NCI-H1694 treated with DMSO at 0.1 percent for 48 hours (cell line): ENCODE measurements at regions not wholly inside any gene's neighbourhood (a gene's known extent, or its start where the extent isn't known, plus 50 kb on each side); places are given as distances from the start of the nearest gene placed in this dataset.
"Not testable (repeated sequence)": the region's sequence is repeated elsewhere in the genome, so short reads cannot be mapped to it uniquely, and the experiment has no call there.

Experiments
- DNase-seq: peaks from one replicate; lab custom pipeline; 2025; lab: John Stamatoyannopoulos, UW

- DNase-seq = no peak
These were observed 498.4 kb downstream of the STK39 start for GRCh38 chr2:167749016-167749415.

- no peak for DNase-seq
These were observed 498.9 kb downstream of the STK39 start for GRCh38 chr2:167748536-167748935.

- DNase-seq = no peak
These were observed 501.7 kb downstream of the STK39 start for GRCh38 chr2:167745667-167746066.

- not testable (repeated sequence) for DNase-seq
These were observed 507.5 kb downstream of the STK39 start for GRCh38 chr2:167739921-167740320.

- no peak for DNase-seq
These were observed 513.6 kb downstream of the STK39 start for GRCh38 chr2:167733747-167734146.

- DNase-seq = no peak
These were observed 515.1 kb downstream of the STK39 start for GRCh38 chr2:167732326-167732725.

- no peak for DNase-seq
These were observed 517.5 kb downstream of the STK39 start for GRCh38 chr2:167729911-167730310.

GRCh38 chr2:167726788-167727187 is 520.6 kb downstream of the STK39 start:
- DNase-seq = no peak

GRCh38 chr2:167721593-167721992 is 525.8 kb downstream of the STK39 start:
- no peak for DNase-seq

GRCh38 chr2:167719410-167719809 is 528.0 kb downstream of the STK39 start:
- no peak for DNase-seq

- no peak for DNase-seq
These were observed 528.8 kb downstream of the STK39 start for GRCh38 chr2:167718560-167718959.

- DNase-seq = no peak
These were observed 531.5 kb downstream of the STK39 start for GRCh38 chr2:167715932-167716331.

GRCh38 chr2:167715498-167715897 is 531.9 kb downstream of the STK39 start:
- not testable (repeated sequence) for DNase-seq

- no peak for DNase-seq
These were observed 535.1 kb downstream of the STK39 start for GRCh38 chr2:167712275-167712674.

- no peak for DNase-seq
These were observed 538.4 kb downstream of the STK39 start for GRCh38 chr2:167708998-167709397.

GRCh38 chr2:167706800-167707199 is 540.6 kb downstream of the STK39 start:
- DNase-seq = no peak

GRCh38 chr2:167703441-167703840 is 544.0 kb downstream of the STK39 start:
- DNase-seq = no peak

GRCh38 chr2:167702227-167702626 is 545.2 kb downstream of the STK39 start:
- no peak for DNase-seq

- no peak for DNase-seq
These were observed 545.7 kb downstream of the STK39 start for GRCh38 chr2:167701651-167702050.

- DNase-seq = no peak
These were observed 549.4 kb downstream of the STK39 start for GRCh38 chr2:167697948-167698347.

GRCh38 chr2:167697194-167697593 is 550.2 kb downstream of the STK39 start:
- DNase-seq = no peak

- no peak for DNase-seq
These were observed 554.5 kb downstream of the STK39 start for GRCh38 chr2:167692936-167693335.

GRCh38 chr2:167692191-167692590 is 555.2 kb downstream of the STK39 start:
- no peak for DNase-seq

GRCh38 chr2:167689444-167689843 is 558.0 kb downstream of the STK39 start:
- no peak for DNase-seq

GRCh38 chr2:167686691-167687090 is 560.7 kb downstream of the STK39 start:
- DNase-seq = no peak
